CD4-positive, alpha-beta T cell (primary cell): ENCODE measurements at regions not wholly inside any gene's neighbourhood (a gene's known extent, or its start where the extent isn't known, plus 50 kb on each side); places are given as distances from the start of the nearest gene placed in this dataset.

Experiments
- ATAC-seq: fragments of 200-7000 bp; cut with Tn5 transposase; one replicate; pipeline ENCODE4 v1.10.0; 2022; ENCODE audit warnings: mild to moderate bottlenecking; ENCODE audit not compliant: poor library complexity
- CTCF ChIA-PET: fragments of 350-600 bp; sonication (Branson Sonifier 250); formaldehyde crosslinking; loops from one replicate; lab custom pipeline; 2021; ENCODE audit warnings: antibody characterized with exemption, inconsistent platforms; lab: Charles Lee
- POLR2A ChIA-PET: fragments of 350-600 bp; sonication (Branson Sonifier 250); formaldehyde crosslinking; loops from one replicate; lab custom pipeline; 2021; ENCODE audit warnings: antibody characterized with exemption, inconsistent platforms; lab: Charles Lee
- DNase-seq, 14 experiments: peaks; one replicate each; pipeline ENCODE4 v3.0.0-alpha.2; 2013 to 2020; ENCODE audit warnings: mixed read lengths in 2 of 14
- H3K27ac ChIP-seq, 2 donors: one replicate each; pipeline versions ENCODE4 v1.5.1 to v1.7.0; 2013; ENCODE audit warnings: low read length in 2 of 2, low read depth in 1 of 2, mild to moderate bottlenecking in 1 of 2
- H3K27me3 ChIP-seq, 2 experiments: 1 replicate in 1 of 2; 2 replicates in 1 of 2; pipeline versions ENCODE4 v1.6.1 to v1.7.0; 2013; ENCODE audit warnings: low read length in 2 of 2, control low read depth in 1 of 2, mild to moderate bottlenecking in 1 of 2, moderate library complexity in 1 of 2; ENCODE audit not compliant: insufficient read depth in 2 of 2, control insufficient read depth in 1 of 2
- H3K36me3 ChIP-seq: one replicate; pipeline ENCODE4 v1.6.1; 2013; ENCODE audit warnings: low read length, control low read depth; ENCODE audit not compliant: insufficient read depth
- H3K4me1 ChIP-seq: one replicate; pipeline ENCODE4 v1.6.1; 2013; ENCODE audit warnings: low read length, control low read depth; ENCODE audit not compliant: insufficient read depth
- H3K4me3 ChIP-seq: one replicate; pipeline ENCODE4 v1.5.1; 2013; ENCODE audit warnings: mild to moderate bottlenecking, low read length, moderate library complexity
- H3K9me3 ChIP-seq, 2 experiments: 1 replicate in 1 of 2; 2 replicates in 1 of 2; pipeline versions ENCODE4 v1.6.1 to v1.7.0; 2013; ENCODE audit warnings: low read length in 2 of 2, mild to moderate bottlenecking in 2 of 2, control low read depth in 1 of 2, moderate library complexity in 1 of 2; ENCODE audit not compliant: control insufficient read depth in 1 of 2, insufficient read depth in 1 of 2
- H3K27ac Mint-ChIP-seq: one replicate; pipeline ENCODE4 v1.8.0; 2020; ENCODE audit warnings: mixed read lengths
- H3K27me3 Mint-ChIP-seq: one replicate; pipeline ENCODE4 v1.8.0; 2021; ENCODE audit warnings: mixed read lengths
- H3K36me3 Mint-ChIP-seq: one replicate; pipeline ENCODE4 v1.8.0; 2021; ENCODE audit warnings: low read depth, mixed read lengths
- H3K4me1 Mint-ChIP-seq: one replicate; pipeline ENCODE4 v1.8.0; 2021; ENCODE audit warnings: low read depth, mixed read lengths
- H3K4me3 Mint-ChIP-seq: one replicate; pipeline ENCODE4 v1.8.0; 2020; ENCODE audit warnings: mild to moderate bottlenecking, mixed read lengths
- H3K9me3 Mint-ChIP-seq: one replicate; pipeline ENCODE4 v1.8.0; 2020; ENCODE audit warnings: mixed read lengths
- CTCF ChIP-seq: fragments of 200-600 bp; IDR thresholded peaks from one replicate; pipeline ENCODE4 v1.8.0; 2022; ENCODE audit warnings: antibody characterized with exemption, mild to moderate bottlenecking
- intact Hi-C, 2 experiments: fragments of 100-400 bp; cut with DNase I in 1 of 2; cut with micrococcal nuclease in 1 of 2; formaldehyde crosslinking; loops; one replicate each; pipeline versions ENCODE4 v1.15.1 to v1.9.0; 2023 to 2025; cut with DNase I, micrococcal nuclease

DNA sequence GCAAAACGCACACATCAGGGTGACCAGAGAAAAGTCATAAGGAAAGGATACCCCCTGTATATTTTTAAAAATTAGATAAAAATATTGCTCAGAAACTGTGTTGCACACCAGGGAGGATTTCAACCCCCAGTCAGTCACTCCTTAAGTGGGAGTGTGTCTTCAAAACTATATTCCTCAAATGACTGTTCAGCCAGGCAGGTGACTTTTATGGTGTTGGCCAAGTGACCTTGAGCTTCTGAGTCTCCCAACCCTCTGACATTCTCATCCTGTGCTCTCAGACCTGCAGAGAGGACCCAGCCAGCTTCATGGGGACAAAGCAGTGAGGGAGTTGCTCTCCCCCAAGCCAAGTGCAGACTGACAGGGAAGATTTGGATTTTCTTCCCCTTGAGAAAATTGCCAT is 311.9 kb upstream of the JARID2 start:
- no peak for TF ChIP-seq CTCF
- Histone ChIP-seq H3K36me3 (no peaks in the 10 kb centered on the region), H3K27me3 (no peaks in the 10 kb centered on the region), H3K9me3 (peaks cover 0 to 4% of the 10 kb centered on the region in 2 experiments), H3K4me1 (peaks cover 3% of the 10 kb centered on the region), H3K27ac (no peak overlapping the region), H3K4me3 (no peak overlapping the region)
- POLR2A ChIA-PET = no interaction called here
- no peaks in the 10 kb centered on the region for H3K9me3 Mint-ChIP-seq
- H3K4me3 Mint-ChIP-seq = no peak overlapping the region
- no peaks in the 10 kb centered on the region for H3K36me3 Mint-ChIP-seq
- intact Hi-C loops = no loop called here
- ATAC-seq (no peak), DNase-seq (no peak)
- CTCF ChIA-PET = no interaction called here
- no peak overlapping the region for H3K27ac Mint-ChIP-seq
- no peaks in the 10 kb centered on the region for H3K4me1 Mint-ChIP-seq
- no peaks in the 10 kb centered on the region for H3K27me3 Mint-ChIP-seq

GRCh38 chr6:14934844-14935243 is 311.0 kb upstream of the JARID2 start:
- H3K4me1 ChIP-seq = peaks cover 3% of the 10 kb centered on the region
- no peak overlapping the region for H3K4me3 ChIP-seq
- no peak for TF ChIP-seq CTCF
- H3K27me3 ChIP-seq = no peaks in the 10 kb centered on the region
- Mint-ChIP-seq H3K27me3 (no peaks in the 10 kb centered on the region), H3K36me3 (no peaks in the 10 kb centered on the region), H3K4me3 (no peak overlapping the region), H3K4me1 (no peaks in the 10 kb centered on the region), H3K9me3 (no peaks in the 10 kb centered on the region), H3K27ac (no peak overlapping the region)
- DNase-seq (no peak), ATAC-seq (no peak)
- POLR2A ChIA-PET = no interaction called here
- CTCF ChIA-PET = no interaction called here
- intact Hi-C loops = no loop called here
- H3K36me3 ChIP-seq = no peaks in the 10 kb centered on the region
- no peak overlapping the region for H3K27ac ChIP-seq
- H3K9me3 ChIP-seq = peaks cover 0 to 4% of the 10 kb centered on the region in 2 experiments

DNA sequence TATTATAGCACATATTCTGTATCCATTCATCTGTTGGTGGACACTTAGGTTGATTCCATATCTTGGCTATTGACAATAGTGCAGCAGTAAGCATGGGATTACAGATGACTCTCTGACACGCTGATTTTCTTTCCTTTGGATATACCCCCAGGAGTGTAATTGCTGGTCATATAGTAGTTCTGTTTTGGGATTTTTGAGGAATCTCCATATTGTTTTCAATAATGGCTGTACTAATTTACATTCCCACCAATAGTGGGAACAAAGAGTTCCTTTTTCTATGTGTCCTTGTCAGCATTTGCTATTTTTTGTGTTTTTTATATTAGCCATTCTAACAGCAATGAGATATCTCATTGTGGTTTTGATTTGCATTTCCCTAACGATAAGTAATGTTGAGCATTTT is 309.0 kb upstream of the JARID2 start:
- H3K4me1 Mint-ChIP-seq = no peaks in the 10 kb centered on the region
- H3K9me3 Mint-ChIP-seq = no peaks in the 10 kb centered on the region
- ChIA-PET POLR2A (no interaction called here), CTCF (no interaction called here)
- H3K4me3 Mint-ChIP-seq = no peak overlapping the region
- Histone ChIP-seq H3K4me3 (no peak overlapping the region), H3K27me3 (no peaks in the 10 kb centered on the region), H3K4me1 (no peaks in the 10 kb centered on the region), H3K9me3 (peaks cover 0 to 4% of the 10 kb centered on the region in 2 experiments), H3K36me3 (no peaks in the 10 kb centered on the region), H3K27ac (no peak overlapping the region)
- H3K27me3 Mint-ChIP-seq = no peaks in the 10 kb centered on the region
- no peak overlapping the region for H3K27ac Mint-ChIP-seq
- no peak for TF ChIP-seq CTCF
- DNase-seq (no peak), ATAC-seq (no peak)
- intact Hi-C loops = no loop called here
- no peaks in the 10 kb centered on the region for H3K36me3 Mint-ChIP-seq
